ENCODE measurements at regions not wholly inside any gene's neighbourhood (a gene's known extent, or its start where the extent isn't known, plus 50 kb on each side); places are given as distances from the start of the nearest gene placed in this dataset.
"Not testable (repeated sequence)": the region's sequence is repeated elsewhere in the genome, so short reads cannot be mapped to it uniquely, and the experiment has no call there.

- not testable (repeated sequence) for TF ChIP-seq CTCF, EP300, POLR2AphosphoS5, POLR2A (IDR thresholded peaks at IDR 0.05)
These were observed 79.2 kb downstream of the FGD2 start for GRCh38 chr6:37084665-37085064.
